CD4-positive, alpha-beta memory T cell (primary cell): ENCODE measurements at regions not wholly inside any gene's neighbourhood (a gene's known extent, or its start where the extent isn't known, plus 50 kb on each side); places are given as distances from the start of the nearest gene placed in this dataset.

ENCODE experiments used
- CTCF ChIA-PET: fragments of 350-600 bp; sonication (Branson Sonifier 250); formaldehyde crosslinking; loops from one replicate; lab custom pipeline; 2021; ENCODE audit warnings: inconsistent platforms; ENCODE audit not compliant: partially characterized antibody; lab: Charles Lee
- POLR2A ChIA-PET: fragments of 350-600 bp; sonication (Branson Sonifier 250); formaldehyde crosslinking; loops from one replicate; lab custom pipeline; 2021; ENCODE audit not compliant: partially characterized antibody; lab: Charles Lee
- DNase-seq, 5 donors: peaks; one replicate each; pipeline versions ENCODE4 v3.0.0 to v3.0.0-alpha.2; 2020 to 2022; ENCODE audit warnings: mixed read lengths in 1 of 5
- H3K27ac ChIP-seq: one replicate; pipeline ENCODE4 v1.7.0; 2013; ENCODE audit warnings: low read depth, low read length
- H3K27me3 ChIP-seq: 2 replicates; pipeline ENCODE4 v1.7.0; 2013; ENCODE audit warnings: mild to moderate bottlenecking, low read length, moderate library complexity; ENCODE audit not compliant: insufficient read depth
- H3K36me3 ChIP-seq: 2 replicates; pipeline ENCODE4 v1.7.0; 2013; ENCODE audit warnings: mild to moderate bottlenecking, low read length, moderate library complexity; ENCODE audit not compliant: insufficient read depth
- H3K4me1 ChIP-seq: 2 replicates; pipeline ENCODE4 v1.7.0; 2013; ENCODE audit warnings: mild to moderate bottlenecking, low read length, moderate library complexity; ENCODE audit not compliant: insufficient read depth
- H3K4me3 ChIP-seq, 2 donors: one replicate each; pipeline ENCODE4 v1.7.0; 2013; ENCODE audit warnings: low read length in 2 of 2, mild to moderate bottlenecking in 1 of 2
- H3K9me3 ChIP-seq, 2 donors: one replicate each; pipeline ENCODE4 v1.7.0; 2013; ENCODE audit warnings: low read length in 2 of 2, control low read depth in 1 of 2; ENCODE audit not compliant: control insufficient read depth in 1 of 2
- H3K27ac Mint-ChIP-seq, 7 donors: one replicate each; pipeline ENCODE4 v1.8.0; 2020 to 2021; ENCODE audit warnings: mixed read lengths in 7 of 7, mild to moderate bottlenecking in 6 of 7, inconsistent platforms in 3 of 7, moderate library complexity in 3 of 7
- H3K27me3 Mint-ChIP-seq, 2 donors: one replicate each; pipeline ENCODE4 v1.8.0; 2020 to 2021; ENCODE audit warnings: mixed read lengths in 2 of 2
- H3K36me3 Mint-ChIP-seq, 2 donors: one replicate each; pipeline ENCODE4 v1.8.0; 2020 to 2021; ENCODE audit warnings: mixed read lengths in 2 of 2, inconsistent platforms in 1 of 2, mild to moderate bottlenecking in 1 of 2
- H3K4me1 Mint-ChIP-seq, 4 donors: one replicate each; pipeline ENCODE4 v1.8.0; 2020 to 2021; ENCODE audit warnings: mixed read lengths in 4 of 4, mild to moderate bottlenecking in 1 of 4
- H3K4me3 Mint-ChIP-seq, 8 donors: one replicate each; pipeline ENCODE4 v1.8.0; 2020 to 2021; ENCODE audit warnings: mixed read lengths in 8 of 8, mild to moderate bottlenecking in 7 of 8, moderate library complexity in 6 of 8, inconsistent platforms in 3 of 8
- H3K9me3 Mint-ChIP-seq, 8 donors: one replicate each; pipeline ENCODE4 v1.8.0; 2020 to 2021; ENCODE audit warnings: mixed read lengths in 8 of 8, mild to moderate bottlenecking in 5 of 8, inconsistent platforms in 3 of 8, moderate library complexity in 1 of 8
- intact Hi-C: fragments of 100-400 bp; cut with micrococcal nuclease; formaldehyde crosslinking; loops from one replicate; pipeline ENCODE4 v1.15.1; 2023

- DNase-seq = no peak
- no peaks in the 10 kb centered on the region for H3K36me3 Mint-ChIP-seq
- Histone ChIP-seq H3K36me3 (no peaks in the 10 kb centered on the region), H3K27ac (no peak overlapping the region), H3K4me1 (no peaks in the 10 kb centered on the region), H3K27me3 (no peaks in the 10 kb centered on the region), H3K4me3 (no peak overlapping the region), H3K9me3 (no peaks in the 10 kb centered on the region)
- H3K27me3 Mint-ChIP-seq = no peaks in the 10 kb centered on the region
- no peak overlapping the region for H3K4me3 Mint-ChIP-seq
- POLR2A ChIA-PET = no interaction called here
- intact Hi-C loops = no loop called here
- no peak overlapping the region for H3K27ac Mint-ChIP-seq
- CTCF ChIA-PET = no interaction called here
- H3K9me3 Mint-ChIP-seq = peaks cover 2 to 8% (median 3%) of the 10 kb centered on the region in 8 donors
- no peaks in the 10 kb centered on the region for H3K4me1 Mint-ChIP-seq
Measured at GRCh38 chr11:92342034-92342720, 117.6 kb downstream of the FAT3 start.

DNA sequence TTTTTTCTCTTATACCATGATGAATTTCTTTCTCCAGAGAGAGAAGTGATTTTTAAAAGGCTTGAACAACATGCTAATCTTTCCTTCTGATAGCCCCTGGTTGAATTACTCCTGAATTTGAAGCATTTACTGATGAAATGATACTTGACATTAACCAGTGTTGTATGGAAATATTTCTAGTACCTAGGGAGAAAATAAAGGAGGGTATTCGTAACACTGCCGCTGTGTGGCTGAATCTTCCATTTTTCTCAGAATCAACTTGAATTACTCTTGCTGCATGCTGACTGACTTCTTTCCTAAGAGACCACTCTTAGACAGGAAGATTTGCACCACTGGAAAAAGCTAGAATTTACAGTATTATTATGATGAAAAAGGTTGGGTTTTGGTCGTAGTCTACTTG lies 118.3 kb downstream of the FAT3 start:
- H3K27ac Mint-ChIP-seq = no peak overlapping the region
- no peak for DNase-seq
- no peak overlapping the region for H3K27ac ChIP-seq
- H3K27me3 ChIP-seq = no peaks in the 10 kb centered on the region
- H3K9me3 Mint-ChIP-seq = peaks cover 2 to 8% (median 3%) of the 10 kb centered on the region in 8 donors
- no peaks in the 10 kb centered on the region for H3K9me3 ChIP-seq
- H3K27me3 Mint-ChIP-seq = no peaks in the 10 kb centered on the region
- H3K4me1 ChIP-seq = no peaks in the 10 kb centered on the region
- H3K4me3 ChIP-seq = no peak overlapping the region
- no peaks in the 10 kb centered on the region for H3K36me3 Mint-ChIP-seq
- intact Hi-C loops = no loop called here
- POLR2A ChIA-PET = no interaction called here
- no peaks in the 10 kb centered on the region for H3K36me3 ChIP-seq
- no peak overlapping the region for H3K4me3 Mint-ChIP-seq
- H3K4me1 Mint-ChIP-seq = no peaks in the 10 kb centered on the region
- CTCF ChIA-PET = no interaction called here

GRCh38 chr11:92346220-92346619 lies 121.6 kb downstream of the FAT3 start:
- Mint-ChIP-seq H3K27ac (no peak overlapping the region), H3K36me3 (no peaks in the 10 kb centered on the region), H3K9me3 (peaks cover 0 to 3% (median 3%) of the 10 kb centered on the region in 8 donors), H3K4me3 (no peak overlapping the region), H3K27me3 (no peaks in the 10 kb centered on the region), H3K4me1 (no peaks in the 10 kb centered on the region)
- intact Hi-C loops = no loop called here
- ChIA-PET CTCF (no interaction called here), POLR2A (no interaction called here)
- Histone ChIP-seq H3K27ac (no peak overlapping the region), H3K27me3 (no peaks in the 10 kb centered on the region), H3K4me1 (no peaks in the 10 kb centered on the region), H3K9me3 (no peaks in the 10 kb centered on the region), H3K36me3 (no peaks in the 10 kb centered on the region), H3K4me3 (no peak overlapping the region)
- no peak for DNase-seq

DNA sequence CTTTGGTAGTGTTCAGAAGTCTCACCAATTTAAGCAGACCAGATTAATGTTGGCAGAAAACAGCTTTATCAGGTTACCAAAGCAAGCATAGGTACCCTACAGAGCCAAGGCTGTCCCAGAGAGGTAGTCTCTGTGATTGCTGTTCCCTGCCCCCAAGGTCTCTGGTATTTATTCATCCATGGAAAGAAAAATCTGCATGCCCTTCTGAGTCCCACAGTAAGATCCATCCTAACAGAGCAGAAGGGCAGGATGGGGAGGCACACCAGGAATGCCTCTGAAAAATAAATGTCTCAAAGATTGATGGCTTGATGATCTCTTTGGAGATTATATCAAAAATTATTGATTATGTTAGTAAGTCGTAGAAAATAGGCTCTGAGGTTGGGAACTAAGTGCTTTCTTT lies 122.8 kb downstream of the FAT3 start:
- no peaks in the 10 kb centered on the region for H3K27me3 Mint-ChIP-seq
- intact Hi-C loops = no loop called here

DNA sequence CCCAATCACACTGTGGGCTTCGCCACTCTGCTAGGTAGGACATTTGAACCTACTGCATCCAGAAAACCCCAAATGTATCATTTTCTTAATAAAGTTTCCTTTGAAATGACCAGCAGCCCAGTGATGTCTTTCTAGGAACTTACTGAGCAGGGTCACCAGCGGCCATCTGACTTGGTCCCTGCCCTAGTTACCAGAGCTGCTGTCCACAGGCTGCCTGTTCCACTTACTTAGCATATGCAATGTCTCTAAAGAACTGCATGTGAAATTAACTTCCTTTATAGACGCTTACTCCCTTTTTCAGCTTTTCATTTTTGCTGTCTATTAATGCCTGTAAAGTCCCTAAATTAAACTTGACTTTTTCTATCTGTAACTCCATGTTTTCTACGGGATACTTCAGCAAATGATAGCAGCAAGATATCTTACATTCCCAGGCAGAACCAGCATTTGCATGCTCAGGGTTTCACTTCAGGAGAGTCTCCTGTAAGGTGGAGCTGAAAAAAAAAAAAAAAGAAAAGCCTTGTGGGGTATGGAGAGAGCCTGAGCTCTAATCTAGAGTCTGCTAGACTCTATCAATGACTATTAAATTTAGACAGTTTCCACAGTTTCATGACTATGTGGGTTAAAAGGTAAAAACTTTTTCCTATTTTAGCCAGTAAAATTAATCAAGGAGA lies 125.0 kb downstream of the FAT3 start:
- Mint-ChIP-seq H3K4me3 (no peak overlapping the region), H3K4me1 (no peaks in the 10 kb centered on the region), H3K27me3 (no peaks in the 10 kb centered on the region), H3K27ac (no peak overlapping the region), H3K9me3 (peaks cover 0 to 6% (median under 1%) of the 10 kb centered on the region in 8 donors), H3K36me3 (no peaks in the 10 kb centered on the region)
- CTCF ChIA-PET = no interaction called here
- POLR2A ChIA-PET = no interaction called here
- intact Hi-C loops = no loop called here
- Histone ChIP-seq H3K36me3 (no peaks in the 10 kb centered on the region), H3K27me3 (no peaks in the 10 kb centered on the region), H3K27ac (no peak overlapping the region), H3K4me3 (no peak overlapping the region), H3K4me1 (no peaks in the 10 kb centered on the region), H3K9me3 (no peaks in the 10 kb centered on the region)
- DNase-seq = no peak

More for the DNA sequence above, 122.8 kb downstream of the FAT3 start:
- Histone ChIP-seq H3K4me1 (no peaks in the 10 kb centered on the region), H3K27ac (no peak overlapping the region), H3K4me3 (no peak overlapping the region), H3K27me3 (no peaks in the 10 kb centered on the region), H3K9me3 (no peaks in the 10 kb centered on the region), H3K36me3 (no peaks in the 10 kb centered on the region)
- ChIA-PET CTCF (no interaction called here), POLR2A (no interaction called here)
- Mint-ChIP-seq H3K4me3 (no peak overlapping the region), H3K36me3 (no peaks in the 10 kb centered on the region), H3K9me3 (peaks cover 0 to 6% (median 0%) of the 10 kb centered on the region in 8 donors), H3K27ac (no peak overlapping the region), H3K4me1 (no peaks in the 10 kb centered on the region)
- no peak for DNase-seq

- Histone ChIP-seq H3K4me1 (no peaks in the 10 kb centered on the region), H3K4me3 (no peak overlapping the region), H3K27ac (no peak overlapping the region), H3K9me3 (no peaks in the 10 kb centered on the region), H3K27me3 (no peaks in the 10 kb centered on the region), H3K36me3 (no peaks in the 10 kb centered on the region)
- no peak overlapping the region for H3K4me3 Mint-ChIP-seq
- ChIA-PET CTCF (no interaction called here), POLR2A (no interaction called here)
- H3K9me3 Mint-ChIP-seq = peaks cover 0 to 8% (median 0%) of the 10 kb centered on the region in 8 donors
- H3K27ac Mint-ChIP-seq = no peak overlapping the region
- no peaks in the 10 kb centered on the region for H3K27me3 Mint-ChIP-seq
- no peaks in the 10 kb centered on the region for H3K36me3 Mint-ChIP-seq
- DNase-seq = no peak
- intact Hi-C loops = no loop called here
- H3K4me1 Mint-ChIP-seq = no peaks in the 10 kb centered on the region
Measured at GRCh38 chr11:92357344-92357743, 132.7 kb downstream of the FAT3 start.

GRCh38 chr11:92357841-92358240 lies 133.2 kb downstream of the FAT3 start:
- ChIA-PET CTCF (no interaction called here), POLR2A (no interaction called here)
- H3K4me1 ChIP-seq = no peaks in the 10 kb centered on the region
- no peak overlapping the region for H3K4me3 ChIP-seq
- no peaks in the 10 kb centered on the region for H3K9me3 ChIP-seq
- Mint-ChIP-seq H3K36me3 (no peaks in the 10 kb centered on the region), H3K27ac (no peak overlapping the region), H3K27me3 (no peaks in the 10 kb centered on the region), H3K4me3 (no peak overlapping the region), H3K9me3 (peaks cover 0 to 8% (median 0%) of the 10 kb centered on the region in 8 donors), H3K4me1 (no peaks in the 10 kb centered on the region)
- no peak overlapping the region for H3K27ac ChIP-seq
- H3K36me3 ChIP-seq = no peaks in the 10 kb centered on the region
- intact Hi-C loops = no loop called here
- H3K27me3 ChIP-seq = no peaks in the 10 kb centered on the region
- DNase-seq = no peak
